Sigmoid colon (tissue), 4 donors: ENCODE measurements at regions not wholly inside any gene's neighbourhood (a gene's known extent, or its start where the extent isn't known, plus 50 kb on each side); places are given as distances from the start of the nearest gene placed in this dataset.

Source experiments
- CTCF ChIP-seq, 4 experiments: fragments of 450-650 bp in 3 of 4; fragments of 200-600 bp in 1 of 4; IDR thresholded peaks; one replicate each; pipeline ENCODE4 v1.5.1; 2016 to 2019; ENCODE audit warnings: antibody characterized with exemption in 4 of 4, mild to moderate bottlenecking in 3 of 4, moderate library complexity in 2 of 4
- EP300 ChIP-seq, 4 donors: sonication (generic); formaldehyde crosslinking; IDR thresholded peaks; one replicate each; pipeline ENCODE4 v1.6.1; 2017; ENCODE audit warnings: antibody characterized with exemption in 4 of 4
- POLR2AphosphoS5 ChIP-seq, 4 donors: sonication (generic); formaldehyde crosslinking; IDR thresholded peaks; one replicate each; pipeline ENCODE4 v1.6.1; 2017; ENCODE audit warnings: antibody characterized with exemption in 4 of 4

- TF ChIP-seq CTCF (IDR thresholded peaks at IDR 0.05) (no peak), POLR2AphosphoS5 (IDR thresholded peaks at IDR 0.05) (no peak), EP300 (IDR thresholded peaks at IDR 0.05) (no peak)
These were observed 105.1 kb downstream of the LRIG3 start for GRCh38 chr12:58815235-58815634.
